Colonic mucosa (tissue), 4 donors: ENCODE measurements at regions not wholly inside any gene's neighbourhood (a gene's known extent, or its start where the extent isn't known, plus 50 kb on each side); places are given as distances from the start of the nearest gene placed in this dataset.

Experiments
- DNase-seq: peaks from one replicate; pipeline ENCODE4 v3.0.0-alpha.2; 2020
- H3K27ac ChIP-seq: fragments of 200-600 bp; one replicate; pipeline ENCODE4 v1.8.0; 2021
- H3K27me3 ChIP-seq: fragments of 200-600 bp; one replicate; pipeline ENCODE4 v1.8.0; 2021
- H3K36me3 ChIP-seq: fragments of 200-600 bp; one replicate; pipeline ENCODE4 v1.8.0; 2021
- H3K4me1 ChIP-seq: fragments of 200-600 bp; one replicate; pipeline ENCODE4 v1.8.0; 2021; ENCODE audit warnings: mild to moderate bottlenecking
- H3K4me3 ChIP-seq: fragments of 200-600 bp; one replicate; pipeline ENCODE4 v1.8.0; 2021
- H3K9ac ChIP-seq, 2 donors: one replicate each; pipeline ENCODE4 v1.7.0; 2013; ENCODE audit warnings: control low read depth in 2 of 2, low read depth in 2 of 2, low read length in 2 of 2
- H3K9me3 ChIP-seq: fragments of 200-600 bp; one replicate; pipeline ENCODE4 v1.8.0; 2021
- CTCF ChIP-seq: fragments of 200-600 bp; IDR thresholded peaks from one replicate; pipeline ENCODE4 v1.8.0; 2022; ENCODE audit warnings: antibody characterized with exemption, mild to moderate bottlenecking
- intact Hi-C: fragments of 100-400 bp; cut with DNase I; formaldehyde crosslinking; loops from one replicate; pipeline ENCODE4 v1.14.1; 2022
- donor health status: healthy.
- donor health status: DM: no; HTN: no; CAD: no.
- donor health status: DM: no; HTN: no; CAD: no.

GRCh38 chr2:53077413-53077812 lies 690.2 kb upstream of the CHAC2 start:
- no peak overlapping the region for H3K9ac ChIP-seq
- H3K27ac ChIP-seq, result no peak overlapping the region
- no peak for DNase-seq
- no peak overlapping the region for H3K4me3 ChIP-seq
- no peaks in the 10 kb centered on the region for H3K9me3 ChIP-seq
- intact Hi-C loops, result no loop called here
- no peak for TF ChIP-seq CTCF
- no peaks in the 10 kb centered on the region for H3K27me3 ChIP-seq
- H3K4me1 ChIP-seq, result no peaks in the 10 kb centered on the region
- no peaks in the 10 kb centered on the region for H3K36me3 ChIP-seq

- no peak for DNase-seq
- Histone ChIP-seq H3K9ac (no peak overlapping the region), H3K27ac (no peak overlapping the region), H3K4me1 (no peaks in the 10 kb centered on the region), H3K9me3 (no peaks in the 10 kb centered on the region), H3K27me3 (no peaks in the 10 kb centered on the region), H3K36me3 (no peaks in the 10 kb centered on the region), H3K4me3 (no peak overlapping the region)
- TF ChIP-seq CTCF, result no peak
- intact Hi-C loops, result no loop called here
These were observed 691.8 kb upstream of the CHAC2 start for GRCh38 chr2:53075760-53076159.

GRCh38 chr2:53067533-53067932 lies 700.1 kb upstream of the CHAC2 start:
- Histone ChIP-seq H3K4me3 (no peak overlapping the region), H3K9ac (no peak overlapping the region), H3K36me3 (no peaks in the 10 kb centered on the region), H3K9me3 (no peaks in the 10 kb centered on the region), H3K4me1 (no peaks in the 10 kb centered on the region), H3K27ac (no peak overlapping the region), H3K27me3 (no peaks in the 10 kb centered on the region)
- TF ChIP-seq CTCF, result no peak
- intact Hi-C loops, result no loop called here
- no peak for DNase-seq

- intact Hi-C loops, result no loop called here
- H3K9me3 ChIP-seq, result no peaks in the 10 kb centered on the region
- no peak for TF ChIP-seq CTCF
These were observed 700.5 kb upstream of the CHAC2 start for GRCh38 chr2:53067056-53067455.

GRCh38 chr2:53064154-53064553 lies 703.5 kb upstream of the CHAC2 start:
- Histone ChIP-seq H3K4me3 (no peak overlapping the region), H3K4me1 (no peaks in the 10 kb centered on the region), H3K27ac (no peak overlapping the region), H3K9ac (no peak overlapping the region), H3K36me3 (no peaks in the 10 kb centered on the region), H3K9me3 (no peaks in the 10 kb centered on the region), H3K27me3 (no peaks in the 10 kb centered on the region)
- TF ChIP-seq CTCF, result no peak
- DNase-seq, result no peak
- intact Hi-C loops, result no loop called here

More at GRCh38 chr2:53067056-53067455, 700.5 kb upstream of the CHAC2 start:
- no peaks in the 10 kb centered on the region for H3K4me1 ChIP-seq
- H3K27me3 ChIP-seq, result no peaks in the 10 kb centered on the region
- no peak overlapping the region for H3K27ac ChIP-seq
- no peaks in the 10 kb centered on the region for H3K36me3 ChIP-seq
- DNase-seq, result no peak
- H3K9ac ChIP-seq, result no peak overlapping the region
- no peak overlapping the region for H3K4me3 ChIP-seq

GRCh38 chr2:53058526-53058925 lies 709.1 kb upstream of the CHAC2 start:
- no peak overlapping the region for H3K27ac ChIP-seq
- intact Hi-C loops, result no loop called here
- no peaks in the 10 kb centered on the region for H3K4me1 ChIP-seq
- H3K27me3 ChIP-seq, result no peaks in the 10 kb centered on the region
- no peak for DNase-seq
- H3K36me3 ChIP-seq, result no peaks in the 10 kb centered on the region
- TF ChIP-seq CTCF, result no peak
- no peak overlapping the region for H3K9ac ChIP-seq
- H3K9me3 ChIP-seq, result no peaks in the 10 kb centered on the region
- H3K4me3 ChIP-seq, result no peak overlapping the region
